ENCODE measurements at regions not wholly inside any gene's neighbourhood (a gene's known extent, or its start where the extent isn't known, plus 50 kb on each side); places are given as distances from the start of the nearest gene placed in this dataset.

- TF ChIP-seq POLR2A (IDR thresholded peaks at IDR 0.05) = no peak
- TF ChIP-seq, protein P1, sequence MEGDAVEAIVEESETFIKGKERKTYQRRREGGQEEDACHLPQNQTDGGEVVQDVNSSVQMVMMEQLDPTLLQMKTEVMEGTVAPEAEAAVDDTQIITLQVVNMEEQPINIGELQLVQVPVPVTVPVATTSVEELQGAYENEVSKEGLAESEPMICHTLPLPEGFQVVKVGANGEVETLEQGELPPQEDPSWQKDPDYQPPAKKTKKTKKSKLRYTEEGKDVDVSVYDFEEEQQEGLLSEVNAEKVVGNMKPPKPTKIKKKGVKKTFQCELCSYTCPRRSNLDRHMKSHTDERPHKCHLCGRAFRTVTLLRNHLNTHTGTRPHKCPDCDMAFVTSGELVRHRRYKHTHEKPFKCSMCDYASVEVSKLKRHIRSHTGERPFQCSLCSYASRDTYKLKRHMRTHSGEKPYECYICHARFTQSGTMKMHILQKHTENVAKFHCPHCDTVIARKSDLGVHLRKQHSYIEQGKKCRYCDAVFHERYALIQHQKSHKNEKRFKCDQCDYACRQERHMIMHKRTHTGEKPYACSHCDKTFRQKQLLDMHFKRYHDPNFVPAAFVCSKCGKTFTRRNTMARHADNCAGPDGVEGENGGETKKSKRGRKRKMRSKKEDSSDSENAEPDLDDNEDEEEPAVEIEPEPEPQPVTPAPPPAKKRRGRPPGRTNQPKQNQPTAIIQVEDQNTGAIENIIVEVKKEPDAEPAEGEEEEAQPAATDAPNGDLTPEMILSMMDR (IDR thresholded peaks at IDR 0.05) = no peak
Measured at GRCh38 chr9:81289622-81290021, 399.7 kb downstream of the TLE1 start.
